Uterus (tissue), 2 donors: ENCODE measurements at regions not wholly inside any gene's neighbourhood (a gene's known extent, or its start where the extent isn't known, plus 50 kb on each side); places are given as distances from the start of the nearest gene placed in this dataset.

ENCODE experiments used
- POLR2A ChIP-seq, 2 donors: fragments of 450-650 bp; IDR thresholded peaks; one replicate each; pipeline ENCODE4 v1.6.1; 2016; ENCODE audit warnings: antibody characterized with exemption in 2 of 2, mild to moderate bottlenecking in 1 of 2, moderate library complexity in 1 of 2
- TF ChIP-seq, protein P1 (sequence below), 4 experiments: fragments of 200-600 bp in 2 of 4; fragments of 450-650 bp in 2 of 4; sonication (generic) in 2 of 4; IDR thresholded peaks; one replicate each; pipeline ENCODE4 v1.5.1; 2016 to 2019; ENCODE audit warnings: antibody characterized with exemption in 4 of 4, mild to moderate bottlenecking in 2 of 4, moderate library complexity in 1 of 4

DNA sequence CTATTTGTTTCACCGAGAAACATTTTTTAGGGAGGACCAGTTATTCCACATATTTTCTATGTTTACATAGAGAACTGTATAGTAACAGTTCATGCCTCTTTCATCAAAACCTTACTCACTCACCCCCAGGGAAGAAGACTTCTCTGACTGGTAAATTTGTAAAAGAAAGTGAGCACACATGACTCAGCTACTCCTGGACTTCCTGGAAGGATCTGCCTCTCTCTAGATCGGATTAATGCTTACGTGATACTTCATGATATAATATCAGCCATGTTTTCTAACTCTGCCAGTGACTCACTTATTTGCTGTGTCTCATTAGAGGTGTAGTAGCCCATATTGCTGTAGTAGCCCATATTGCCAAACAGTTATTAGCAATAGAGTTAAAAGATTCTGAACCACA lies 494.3 kb upstream of the ATXN7L3B start:
- no peak for TF ChIP-seq POLR2A (IDR thresholded peaks at IDR 0.05)
- TF ChIP-seq, protein P1, sequence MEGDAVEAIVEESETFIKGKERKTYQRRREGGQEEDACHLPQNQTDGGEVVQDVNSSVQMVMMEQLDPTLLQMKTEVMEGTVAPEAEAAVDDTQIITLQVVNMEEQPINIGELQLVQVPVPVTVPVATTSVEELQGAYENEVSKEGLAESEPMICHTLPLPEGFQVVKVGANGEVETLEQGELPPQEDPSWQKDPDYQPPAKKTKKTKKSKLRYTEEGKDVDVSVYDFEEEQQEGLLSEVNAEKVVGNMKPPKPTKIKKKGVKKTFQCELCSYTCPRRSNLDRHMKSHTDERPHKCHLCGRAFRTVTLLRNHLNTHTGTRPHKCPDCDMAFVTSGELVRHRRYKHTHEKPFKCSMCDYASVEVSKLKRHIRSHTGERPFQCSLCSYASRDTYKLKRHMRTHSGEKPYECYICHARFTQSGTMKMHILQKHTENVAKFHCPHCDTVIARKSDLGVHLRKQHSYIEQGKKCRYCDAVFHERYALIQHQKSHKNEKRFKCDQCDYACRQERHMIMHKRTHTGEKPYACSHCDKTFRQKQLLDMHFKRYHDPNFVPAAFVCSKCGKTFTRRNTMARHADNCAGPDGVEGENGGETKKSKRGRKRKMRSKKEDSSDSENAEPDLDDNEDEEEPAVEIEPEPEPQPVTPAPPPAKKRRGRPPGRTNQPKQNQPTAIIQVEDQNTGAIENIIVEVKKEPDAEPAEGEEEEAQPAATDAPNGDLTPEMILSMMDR (IDR thresholded peaks at IDR 0.05): no peak
